Duodenal mucosa (tissue), 2 donors: ENCODE measurements at regions not wholly inside any gene's neighbourhood (a gene's known extent, or its start where the extent isn't known, plus 50 kb on each side); places are given as distances from the start of the nearest gene placed in this dataset.
"Not testable (repeated sequence)": the region's sequence is repeated elsewhere in the genome, so short reads cannot be mapped to it uniquely, and the experiment has no call there.

Experiments
- H3K27ac ChIP-seq: one replicate; pipeline ENCODE4 v1.7.0; 2013; ENCODE audit warnings: low read depth, low read length
- H3K27me3 ChIP-seq, 2 donors: one replicate each; pipeline ENCODE4 v1.7.0; 2013; ENCODE audit warnings: low read length in 2 of 2, control low read depth in 1 of 2; ENCODE audit not compliant: insufficient read depth in 2 of 2, control insufficient read depth in 1 of 2
- H3K36me3 ChIP-seq, 2 donors: one replicate each; pipeline ENCODE4 v1.7.0; 2013; ENCODE audit warnings: low read length in 2 of 2, control low read depth in 1 of 2; ENCODE audit not compliant: insufficient read depth in 2 of 2, control insufficient read depth in 1 of 2
- H3K4me1 ChIP-seq, 2 donors: one replicate each; pipeline ENCODE4 v1.7.0; 2013; ENCODE audit warnings: low read length in 2 of 2, control low read depth in 1 of 2; ENCODE audit not compliant: insufficient read depth in 2 of 2, control insufficient read depth in 1 of 2
- H3K4me3 ChIP-seq, 2 donors: one replicate each; pipeline ENCODE4 v1.7.0; 2013; ENCODE audit warnings: low read length in 2 of 2, low read depth in 1 of 2
- H3K9ac ChIP-seq, 2 donors: one replicate each; pipeline ENCODE4 v1.7.0; 2013; ENCODE audit warnings: low read length in 2 of 2, low read depth in 1 of 2
- H3K9me3 ChIP-seq, 2 donors: one replicate each; pipeline ENCODE4 v1.7.0; 2013; ENCODE audit warnings: low read length in 2 of 2, control low read depth in 1 of 2; ENCODE audit not compliant: control insufficient read depth in 1 of 2

GRCh38 chr16:51523400-51523799 lies 372.3 kb upstream of the SALL1 start:
- Histone ChIP-seq H3K27me3 (no peaks in the 10 kb centered on the region), H3K4me3 (no peak overlapping the region), H3K9me3 (no peaks in the 10 kb centered on the region), H3K9ac (no peak overlapping the region), H3K4me1 (no peaks in the 10 kb centered on the region), H3K36me3 (no peaks in the 10 kb centered on the region), H3K27ac (no peak overlapping the region)

GRCh38 chr16:51522902-51523301 lies 371.8 kb upstream of the SALL1 start:
- Histone ChIP-seq H3K4me1 (no peaks in the 10 kb centered on the region), H3K36me3 (no peaks in the 10 kb centered on the region), H3K27ac (no peak overlapping the region), H3K9me3 (no peaks in the 10 kb centered on the region), H3K9ac (no peak overlapping the region), H3K4me3 (no peak overlapping the region), H3K27me3 (no peaks in the 10 kb centered on the region)

- H3K27me3 ChIP-seq, H3K4me1 ChIP-seq, H3K36me3 ChIP-seq, H3K27ac ChIP-seq, H3K4me3 ChIP-seq, H3K9ac ChIP-seq, H3K9me3 ChIP-seq: not testable (repeated sequence)
Observed at GRCh38 chr16:51516960-51517359, 365.9 kb upstream of the SALL1 start.

- no peaks in the 10 kb centered on the region for H3K4me1 ChIP-seq
- no peak overlapping the region for H3K4me3 ChIP-seq
- H3K9me3 ChIP-seq: no peaks in the 10 kb centered on the region
- no peaks in the 10 kb centered on the region for H3K36me3 ChIP-seq
- H3K27ac ChIP-seq: no peak overlapping the region
- H3K27me3 ChIP-seq: no peaks in the 10 kb centered on the region
- H3K9ac ChIP-seq: no peak overlapping the region
Observed at GRCh38 chr16:51510416-51510815, 359.3 kb upstream of the SALL1 start.

GRCh38 chr16:51509336-51509735 lies 358.3 kb upstream of the SALL1 start:
- no peaks in the 10 kb centered on the region for H3K36me3 ChIP-seq
- no peak overlapping the region for H3K9ac ChIP-seq

GRCh38 chr16:51508490-51509212 lies 357.6 kb upstream of the SALL1 start:
- H3K36me3 ChIP-seq: no peaks in the 10 kb centered on the region
- H3K9ac ChIP-seq: no peak overlapping the region
- H3K27ac ChIP-seq: no peak overlapping the region
- H3K27me3 ChIP-seq: no peaks in the 10 kb centered on the region
- no peak overlapping the region for H3K4me3 ChIP-seq
- no peaks in the 10 kb centered on the region for H3K4me1 ChIP-seq
- no peaks in the 10 kb centered on the region for H3K9me3 ChIP-seq

More at GRCh38 chr16:51509336-51509735, 358.3 kb upstream of the SALL1 start:
- Histone ChIP-seq H3K9me3 (no peaks in the 10 kb centered on the region), H3K4me3 (no peak overlapping the region), H3K27me3 (no peaks in the 10 kb centered on the region), H3K4me1 (no peaks in the 10 kb centered on the region), H3K27ac (no peak overlapping the region)

GRCh38 chr16:51507286-51507685 lies 356.2 kb upstream of the SALL1 start:
- no peaks in the 10 kb centered on the region for H3K4me1 ChIP-seq
- H3K4me3 ChIP-seq: no peak overlapping the region
- H3K36me3 ChIP-seq: no peaks in the 10 kb centered on the region
- no peak overlapping the region for H3K27ac ChIP-seq
- H3K9ac ChIP-seq: no peak overlapping the region
- no peaks in the 10 kb centered on the region for H3K9me3 ChIP-seq
- no peaks in the 10 kb centered on the region for H3K27me3 ChIP-seq

- Histone ChIP-seq H3K4me3 (no peak overlapping the region), H3K36me3 (no peaks in the 10 kb centered on the region), H3K4me1 (no peaks in the 10 kb centered on the region), H3K27me3 (no peaks in the 10 kb centered on the region), H3K27ac (no peak overlapping the region), H3K9ac (no peak overlapping the region), H3K9me3 (no peaks in the 10 kb centered on the region)
Observed at GRCh38 chr16:51500306-51500705, 349.2 kb upstream of the SALL1 start.

- H3K9ac ChIP-seq: no peak overlapping the region
- H3K9me3 ChIP-seq: no peaks in the 10 kb centered on the region
- H3K4me3 ChIP-seq: no peak overlapping the region
- no peaks in the 10 kb centered on the region for H3K4me1 ChIP-seq
- no peaks in the 10 kb centered on the region for H3K36me3 ChIP-seq
- no peak overlapping the region for H3K27ac ChIP-seq
- peaks cover 0 to 3% of the 10 kb centered on the region in 2 donors for H3K27me3 ChIP-seq
Observed at GRCh38 chr16:51497541-51498211, 346.6 kb upstream of the SALL1 start.

- H3K27me3 ChIP-seq: peaks cover 0 to 3% of the 10 kb centered on the region in 2 donors
- H3K4me1 ChIP-seq: no peaks in the 10 kb centered on the region
- H3K36me3 ChIP-seq: no peaks in the 10 kb centered on the region
- H3K27ac ChIP-seq: no peak overlapping the region
- no peaks in the 10 kb centered on the region for H3K9me3 ChIP-seq
- H3K4me3 ChIP-seq: no peak overlapping the region
- H3K9ac ChIP-seq: no peak overlapping the region
Observed at GRCh38 chr16:51490866-51491265, 339.8 kb upstream of the SALL1 start.
